BLaER1 (cell line): ENCODE measurements at regions not wholly inside any gene's neighbourhood (a gene's known extent, or its start where the extent isn't known, plus 50 kb on each side); places are given as distances from the start of the nearest gene placed in this dataset.
"Not testable (repeated sequence)": the region's sequence is repeated elsewhere in the genome, so short reads cannot be mapped to it uniquely, and the experiment has no call there.

Experiments
- H3K27ac ChIP-seq: shearing (Covaris generic); formaldehyde crosslinking; 2 replicates; pipeline ENCODE4 v1.8.1; 2022
- H3K27me3 ChIP-seq: shearing (Covaris generic); formaldehyde crosslinking; 2 replicates; pipeline ENCODE4 v1.8.1; 2022
- H3K36me3 ChIP-seq: shearing (Covaris generic); formaldehyde crosslinking; 2 replicates; pipeline ENCODE4 v1.8.1; 2022
- H3K4me1 ChIP-seq: shearing (Covaris generic); formaldehyde crosslinking; 2 replicates; pipeline ENCODE4 v1.8.1; 2022
- H3K4me2 ChIP-seq: shearing (Covaris generic); formaldehyde crosslinking; 2 replicates; pipeline ENCODE4 v1.8.1; 2022
- H3K4me3 ChIP-seq: shearing (Covaris generic); formaldehyde crosslinking; 2 replicates; pipeline ENCODE4 v1.8.1; 2022
- H3K9ac ChIP-seq: shearing (Covaris generic); formaldehyde crosslinking; 2 replicates; pipeline ENCODE4 v1.8.1; 2022
- H3K9me3 ChIP-seq: shearing (Covaris generic); formaldehyde crosslinking; 2 replicates; pipeline ENCODE4 v1.8.1; 2022
- H4K20me1 ChIP-seq: shearing (Covaris generic); formaldehyde crosslinking; 2 replicates; pipeline ENCODE4 v1.8.1; 2022
- Cebpa-rat ChIP-seq: shearing (Covaris generic); IDR thresholded peaks from 2 replicates; pipeline ENCODE4 v1.8.1; 2022

DNA sequence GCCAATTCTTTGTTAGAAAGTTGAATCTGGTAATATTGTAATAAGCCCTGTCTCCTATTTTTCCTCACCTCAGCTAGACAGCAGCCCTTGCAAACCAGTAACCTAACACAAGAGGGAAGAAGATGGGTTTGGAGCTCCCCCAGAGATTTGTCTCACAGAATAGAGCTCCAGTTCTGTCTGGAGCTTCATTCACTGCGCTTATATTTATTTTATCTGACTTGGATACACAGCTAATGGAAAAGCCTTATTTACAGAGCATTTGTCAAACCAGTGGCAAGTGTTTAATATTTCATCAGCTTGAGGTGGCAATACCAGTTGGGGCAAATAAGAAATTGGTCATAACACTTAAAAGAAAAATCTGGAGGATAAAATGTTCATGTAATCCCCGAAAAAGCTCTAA, 1094.0 kb downstream of the FSCB start:
- H3K36me3 ChIP-seq = no peaks in the 10 kb centered on the region
- no peaks in the 10 kb centered on the region for H3K4me1 ChIP-seq
- no peak overlapping the region for H3K9ac ChIP-seq
- H3K9me3 ChIP-seq = no peaks in the 10 kb centered on the region
- H3K27me3 ChIP-seq = no peaks in the 10 kb centered on the region
- H3K4me2 ChIP-seq = no peak overlapping the region
- H3K27ac ChIP-seq = no peak overlapping the region
- H4K20me1 ChIP-seq = no peaks in the 10 kb centered on the region
- TF ChIP-seq Cebpa-rat = no peak
- H3K4me3 ChIP-seq = no peak overlapping the region

DNA sequence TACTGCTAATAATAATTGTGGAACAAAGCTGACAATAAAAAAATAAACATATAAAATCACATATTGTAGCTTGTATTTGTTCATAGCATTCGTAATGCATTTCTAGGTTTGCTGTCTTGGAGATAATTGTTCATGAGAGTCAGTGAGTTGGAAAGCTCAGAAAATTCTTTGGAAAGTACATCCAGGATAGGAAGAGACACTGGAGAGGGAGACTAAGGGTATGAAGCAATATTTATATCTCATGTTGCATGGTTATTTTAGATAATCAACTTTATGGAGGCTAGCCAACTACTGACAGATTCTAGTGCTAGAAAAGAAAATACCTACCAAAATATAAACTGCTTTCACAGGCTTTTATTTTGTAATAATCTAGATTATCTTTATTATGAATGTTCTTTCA, 1095.2 kb downstream of the FSCB start:
- Histone ChIP-seq H3K27ac (no peak overlapping the region), H3K4me3 (no peak overlapping the region), H3K9me3 (no peaks in the 10 kb centered on the region), H3K27me3 (no peaks in the 10 kb centered on the region), H3K4me2 (no peak overlapping the region), H3K36me3 (no peaks in the 10 kb centered on the region), H3K4me1 (no peaks in the 10 kb centered on the region), H3K9ac (no peak overlapping the region), H4K20me1 (no peaks in the 10 kb centered on the region)
- TF ChIP-seq Cebpa-rat = no peak

DNA sequence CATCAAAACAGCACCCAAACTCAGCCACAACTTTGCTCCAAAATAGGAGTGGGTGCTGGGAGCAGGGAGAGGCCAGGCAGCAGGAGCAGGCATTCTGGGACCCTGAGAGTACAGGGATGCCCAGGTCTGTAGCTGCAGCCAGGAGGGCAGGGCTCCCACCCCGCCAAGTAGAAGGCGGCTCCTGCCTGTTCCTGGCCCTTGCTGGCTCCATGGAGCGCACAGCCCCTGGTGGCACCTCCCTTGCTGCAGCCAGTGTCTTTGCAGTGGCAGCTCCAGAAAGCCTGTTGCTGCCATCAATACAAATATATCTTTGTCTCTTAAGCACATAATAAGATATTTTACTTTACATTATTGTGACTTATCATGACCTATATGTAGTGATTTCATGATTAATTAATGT, 1096.5 kb downstream of the FSCB start:
- Histone ChIP-seq H3K4me3 (no peak overlapping the region), H3K9me3 (no peaks in the 10 kb centered on the region), H3K27ac (no peak overlapping the region), H3K4me2 (no peak overlapping the region), H3K9ac (no peak overlapping the region), H3K36me3 (no peaks in the 10 kb centered on the region), H4K20me1 (no peaks in the 10 kb centered on the region), H3K27me3 (no peaks in the 10 kb centered on the region), H3K4me1 (no peaks in the 10 kb centered on the region)
- TF ChIP-seq Cebpa-rat = no peak

DNA sequence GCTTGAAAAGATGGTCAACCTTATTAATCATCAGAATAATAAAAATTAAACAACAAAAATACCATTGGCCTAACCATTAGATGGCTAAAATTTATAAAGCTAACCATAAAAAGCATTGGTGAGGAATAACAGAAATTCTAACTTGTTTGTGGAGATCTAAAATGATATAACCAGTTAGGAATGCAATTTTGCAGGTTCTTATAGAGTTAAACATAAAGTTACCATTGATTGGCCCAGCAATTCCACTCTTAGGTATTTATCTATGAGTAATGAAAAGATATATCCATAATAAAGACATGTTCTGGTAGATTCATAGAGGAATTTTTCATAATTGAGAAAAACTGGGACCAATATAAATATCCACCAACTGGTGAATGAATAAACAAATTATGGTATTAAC, 1098.6 kb downstream of the FSCB start:
- Histone ChIP-seq H4K20me1 (no peaks in the 10 kb centered on the region), H3K4me3 (no peak overlapping the region), H3K9ac (no peak overlapping the region), H3K9me3 (no peaks in the 10 kb centered on the region), H3K27ac (no peak overlapping the region), H3K4me2 (no peak overlapping the region), H3K36me3 (no peaks in the 10 kb centered on the region), H3K4me1 (no peaks in the 10 kb centered on the region), H3K27me3 (no peaks in the 10 kb centered on the region)
- no peak for TF ChIP-seq Cebpa-rat

DNA sequence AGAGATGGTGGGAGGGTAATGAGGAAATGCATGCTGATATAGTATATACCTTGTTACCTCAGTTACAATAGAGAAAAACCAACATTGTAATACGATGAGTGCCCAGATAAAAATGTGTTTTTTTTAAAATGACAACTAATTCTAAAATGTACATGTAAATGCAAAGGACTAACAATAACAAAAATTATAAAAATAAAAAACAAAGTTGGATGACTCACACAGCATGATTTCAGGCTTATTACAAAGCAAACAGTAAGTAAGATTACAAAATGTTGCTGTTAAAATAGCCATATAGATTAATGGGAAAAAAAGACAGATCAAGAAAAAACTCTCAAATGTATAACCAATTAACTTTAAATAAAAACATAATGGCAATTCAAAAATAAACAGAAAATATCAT, 1099.4 kb downstream of the FSCB start:
- no peak overlapping the region for H3K4me3 ChIP-seq
- no peaks in the 10 kb centered on the region for H3K36me3 ChIP-seq
- no peak overlapping the region for H3K9ac ChIP-seq
- H4K20me1 ChIP-seq = no peaks in the 10 kb centered on the region
- H3K9me3 ChIP-seq = no peaks in the 10 kb centered on the region
- no peak for TF ChIP-seq Cebpa-rat
- H3K4me2 ChIP-seq = no peak overlapping the region
- H3K27me3 ChIP-seq = no peaks in the 10 kb centered on the region
- no peaks in the 10 kb centered on the region for H3K4me1 ChIP-seq
- H3K27ac ChIP-seq = no peak overlapping the region

DNA sequence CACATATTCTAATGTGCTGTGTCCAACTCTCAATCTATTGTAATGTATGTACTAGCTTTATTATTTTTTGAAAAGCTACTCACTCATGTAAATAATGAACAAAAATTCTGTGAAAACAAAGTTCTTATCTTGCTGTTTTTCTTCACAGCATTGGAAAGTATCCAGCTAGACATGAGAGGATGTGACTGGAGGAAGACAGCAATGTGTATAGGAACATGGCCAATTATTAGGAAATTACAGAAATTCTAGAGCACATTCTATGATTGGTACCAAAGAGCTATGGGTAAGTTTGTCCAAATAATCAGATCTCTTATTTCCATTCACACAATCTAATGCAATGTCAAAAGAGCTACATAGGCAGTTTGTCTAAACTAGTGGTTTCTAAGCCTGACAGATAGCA, 1100.2 kb downstream of the FSCB start:
- Histone ChIP-seq H3K36me3 (no peaks in the 10 kb centered on the region), H3K4me1 (no peaks in the 10 kb centered on the region), H3K9ac (no peak overlapping the region), H3K4me2 (no peak overlapping the region), H3K27me3 (no peaks in the 10 kb centered on the region), H3K9me3 (no peaks in the 10 kb centered on the region), H3K27ac (no peak overlapping the region), H3K4me3 (no peak overlapping the region), H4K20me1 (no peaks in the 10 kb centered on the region)
- TF ChIP-seq Cebpa-rat = no peak

DNA sequence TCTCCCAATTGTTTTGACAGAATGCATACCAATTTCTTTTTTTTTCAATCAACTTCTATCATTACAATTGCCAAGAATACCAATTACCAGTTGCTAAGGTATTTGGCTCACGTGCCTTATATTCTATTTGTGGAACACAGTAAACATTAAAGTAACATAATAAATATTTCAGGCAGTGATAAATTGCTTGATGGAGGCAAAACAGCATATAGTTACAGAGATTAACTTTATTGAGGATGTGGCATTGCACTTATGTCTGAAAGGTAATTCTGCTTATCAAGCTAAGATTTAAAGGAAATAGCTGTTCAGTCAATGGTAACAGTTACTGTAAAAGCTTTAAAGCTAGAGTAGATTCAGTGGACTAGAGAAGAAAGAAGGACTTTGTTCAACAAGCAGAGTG, 1107.8 kb downstream of the FSCB start:
- no peaks in the 10 kb centered on the region for H4K20me1 ChIP-seq
- H3K27me3 ChIP-seq = no peaks in the 10 kb centered on the region
- TF ChIP-seq Cebpa-rat = no peak
- H3K4me1 ChIP-seq = no peaks in the 10 kb centered on the region
- H3K27ac ChIP-seq = no peak overlapping the region
- H3K4me2 ChIP-seq = no peak overlapping the region
- H3K4me3 ChIP-seq = no peak overlapping the region
- H3K9me3 ChIP-seq = no peaks in the 10 kb centered on the region
- H3K9ac ChIP-seq = no peak overlapping the region
- H3K36me3 ChIP-seq = no peaks in the 10 kb centered on the region

DNA sequence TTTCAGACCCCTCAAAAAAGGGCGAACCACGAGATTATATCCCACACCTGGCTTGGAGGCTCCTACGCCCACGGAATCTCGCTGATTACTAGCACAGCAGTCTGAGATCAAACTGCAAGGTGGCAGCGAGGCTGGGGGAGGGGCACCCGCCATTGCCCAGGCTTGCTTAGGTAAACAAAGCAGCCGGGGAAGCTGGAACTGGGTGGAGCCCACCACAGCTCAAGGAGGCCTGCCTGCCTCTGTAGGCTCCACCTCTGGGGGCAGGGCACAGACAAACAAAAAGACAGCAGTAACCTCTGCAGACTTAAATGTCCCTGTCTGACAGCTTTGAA, 1136.6 kb downstream of the FSCB start:
- not testable (repeated sequence) for H3K27ac ChIP-seq, H3K9ac ChIP-seq, H3K27me3 ChIP-seq, H3K9me3 ChIP-seq, H4K20me1 ChIP-seq, H3K4me3 ChIP-seq, H3K4me2 ChIP-seq, H3K4me1 ChIP-seq, H3K36me3 ChIP-seq

DNA sequence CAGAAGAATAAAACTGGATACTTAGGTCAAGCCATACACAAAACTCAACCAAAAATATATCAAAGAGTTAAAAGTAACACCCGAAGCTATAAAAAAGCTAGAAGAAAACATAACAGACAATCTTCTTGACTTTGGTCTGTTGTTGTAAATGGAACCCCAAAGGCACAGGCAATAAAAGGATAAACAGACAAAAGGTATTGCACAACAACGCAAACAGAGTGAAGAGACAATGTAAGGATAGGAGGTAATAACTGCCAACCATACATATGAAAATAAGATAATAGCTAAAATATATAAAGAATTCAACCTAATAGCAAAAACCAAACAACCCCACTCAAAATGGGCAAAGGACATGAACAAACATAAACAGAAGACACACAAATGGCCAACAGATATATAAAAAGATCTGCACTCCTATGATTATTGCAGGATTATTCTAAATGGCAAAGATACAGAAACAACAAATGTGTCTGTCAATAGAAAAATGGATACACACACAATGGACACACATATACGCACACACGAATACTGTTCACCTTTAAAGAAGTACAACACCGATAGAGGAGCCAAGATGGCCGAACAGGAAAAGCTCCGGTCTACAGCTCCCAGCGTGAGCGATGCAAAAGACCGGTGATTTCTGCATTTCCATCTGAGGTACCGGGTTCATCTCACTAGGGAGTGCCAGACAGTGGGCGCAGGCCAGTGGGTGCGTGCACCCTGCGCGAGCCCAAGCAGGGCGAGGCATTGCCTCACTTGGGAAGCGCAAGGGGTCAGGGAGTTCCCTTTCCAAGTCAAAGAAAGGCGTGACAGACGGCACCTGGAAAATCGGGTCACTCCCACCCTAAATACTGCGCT, 1137.1 kb downstream of the FSCB start:
- Histone ChIP-seq H3K4me1 (no peaks in the 10 kb centered on the region), H3K27me3 (no peaks in the 10 kb centered on the region), H3K9me3 (no peaks in the 10 kb centered on the region), H4K20me1 (no peaks in the 10 kb centered on the region), H3K4me2 (no peak overlapping the region), H3K36me3 (no peaks in the 10 kb centered on the region), H3K27ac (no peak overlapping the region), H3K4me3 (no peak overlapping the region), H3K9ac (no peak overlapping the region)
- TF ChIP-seq Cebpa-rat = no peak; the same call in 1 of the 2 replicates

DNA sequence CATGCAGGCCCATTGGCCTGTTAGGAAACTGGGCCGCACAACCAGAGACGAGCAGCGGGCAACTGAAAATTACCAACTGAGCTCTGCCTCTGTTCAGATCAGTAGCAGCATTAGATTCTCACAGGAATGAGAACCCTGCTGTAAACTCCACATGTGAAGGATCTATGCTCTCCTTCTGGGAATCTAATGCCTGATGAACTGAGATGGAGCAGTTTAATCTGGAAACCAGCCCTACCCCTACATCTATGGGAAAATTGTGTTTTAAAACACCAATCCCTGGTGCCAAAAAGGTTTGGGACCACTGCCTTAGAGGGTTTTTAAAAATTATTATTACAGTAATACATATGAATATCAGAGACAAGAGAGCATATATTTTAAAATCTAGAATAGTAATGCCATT, 1144.5 kb downstream of the FSCB start:
- no peak for TF ChIP-seq Cebpa-rat
- no peaks in the 10 kb centered on the region for H4K20me1 ChIP-seq
- H3K27me3 ChIP-seq = no peaks in the 10 kb centered on the region
- no peaks in the 10 kb centered on the region for H3K4me1 ChIP-seq
- no peak overlapping the region for H3K4me3 ChIP-seq
- no peaks in the 10 kb centered on the region for H3K36me3 ChIP-seq
- no peaks in the 10 kb centered on the region for H3K9me3 ChIP-seq
- H3K27ac ChIP-seq = no peak overlapping the region
- H3K4me2 ChIP-seq = no peak overlapping the region
- H3K9ac ChIP-seq = no peak overlapping the region

DNA sequence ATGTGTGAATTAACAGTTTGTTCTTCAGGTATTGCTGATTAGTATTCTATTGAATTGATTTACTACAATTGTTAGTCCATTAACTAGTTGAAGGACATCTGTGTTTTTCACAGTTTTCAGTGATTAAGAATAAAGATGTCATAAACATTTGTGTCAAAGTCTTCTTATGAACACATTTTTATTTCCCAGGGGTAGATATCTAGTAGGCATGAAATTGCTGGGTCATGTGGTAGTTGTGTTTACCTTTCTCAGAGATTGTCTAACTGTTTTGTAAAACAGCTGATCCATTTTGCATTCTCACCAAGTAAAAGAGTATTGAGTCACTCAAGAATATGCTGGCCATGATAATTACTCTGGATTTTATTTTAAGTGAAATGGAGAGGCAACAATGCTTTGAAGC, 1145.3 kb downstream of the FSCB start:
- Histone ChIP-seq H3K9ac (no peak overlapping the region), H3K4me2 (no peak overlapping the region), H3K27me3 (no peaks in the 10 kb centered on the region), H3K36me3 (no peaks in the 10 kb centered on the region), H3K27ac (no peak overlapping the region), H3K4me3 (no peak overlapping the region), H4K20me1 (no peaks in the 10 kb centered on the region), H3K4me1 (no peaks in the 10 kb centered on the region), H3K9me3 (no peaks in the 10 kb centered on the region)
- no peak for TF ChIP-seq Cebpa-rat
